HG03135 (cell line): ENCODE measurements at regions not wholly inside any gene's neighbourhood (a gene's known extent, or its start where the extent isn't known, plus 50 kb on each side); places are given as distances from the start of the nearest gene placed in this dataset.
"Not testable (repeated sequence)": the region's sequence is repeated elsewhere in the genome, so short reads cannot be mapped to it uniquely, and the experiment has no call there.

Source experiments
- ATAC-seq: cut with Tn5 transposase; IDR thresholded peaks from one replicate; pipeline ENCODE4 v1.9.1; 2021; ENCODE audit warnings: mild to moderate bottlenecking, moderate library complexity; ENCODE audit not compliant: unreplicated experiment

DNA sequence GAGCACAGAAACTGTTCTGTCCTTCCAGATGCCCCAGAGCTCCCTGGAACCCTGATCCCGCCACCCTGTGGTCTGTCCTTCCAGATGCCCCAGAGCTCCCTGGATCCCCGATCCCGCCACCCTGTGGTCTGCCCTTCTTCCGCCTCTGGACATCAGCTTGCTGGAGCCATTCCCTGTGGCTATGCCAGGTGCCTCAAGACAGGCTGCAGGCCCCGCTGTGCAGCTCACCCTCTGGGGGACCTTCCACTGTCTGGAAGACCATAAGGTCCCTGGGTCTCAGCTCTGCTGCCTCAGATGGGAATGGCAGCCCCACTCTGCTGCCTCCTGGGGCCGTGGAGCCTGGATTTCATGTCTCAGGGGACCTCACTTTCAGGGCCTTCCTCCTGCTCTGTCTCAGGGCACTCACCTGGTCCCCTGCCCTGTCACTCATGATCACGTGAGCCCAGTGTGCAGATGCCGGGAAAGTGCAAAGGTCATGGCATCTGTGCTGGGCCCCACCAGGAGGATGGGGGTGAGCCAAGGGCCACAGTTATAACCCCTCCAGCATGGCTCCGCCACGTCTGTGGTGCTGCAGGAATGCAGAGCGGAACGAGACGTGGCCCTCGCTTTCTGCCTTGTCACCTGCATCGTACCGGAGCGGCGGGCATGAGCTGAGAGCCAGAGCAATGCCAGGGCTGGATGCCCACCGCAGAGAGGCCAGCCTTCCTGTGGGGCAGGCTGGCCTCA is 1520.7 kb downstream of the BRD1 start:
- no peak for ATAC-seq

DNA sequence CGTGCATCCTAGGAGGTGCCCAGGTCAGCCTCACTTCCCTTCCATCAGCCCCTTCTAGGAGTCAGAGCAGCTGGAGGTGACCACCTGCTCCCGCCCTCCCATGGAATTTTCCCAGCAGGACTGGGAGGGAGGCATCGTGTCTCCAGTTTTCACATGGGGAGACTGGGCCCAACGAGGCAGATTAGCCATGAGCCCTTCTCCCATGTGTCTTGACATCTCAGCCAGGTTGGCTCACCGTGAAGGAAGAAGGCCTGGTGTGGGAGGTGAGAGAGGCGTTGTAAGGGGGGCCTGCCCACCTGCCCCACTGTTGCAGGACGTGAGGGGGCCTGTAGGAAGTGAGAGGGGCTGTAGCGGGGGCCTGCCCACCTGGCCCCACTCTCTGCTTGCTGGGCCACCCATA is 1521.4 kb downstream of the BRD1 start:
- no peak for ATAC-seq

DNA sequence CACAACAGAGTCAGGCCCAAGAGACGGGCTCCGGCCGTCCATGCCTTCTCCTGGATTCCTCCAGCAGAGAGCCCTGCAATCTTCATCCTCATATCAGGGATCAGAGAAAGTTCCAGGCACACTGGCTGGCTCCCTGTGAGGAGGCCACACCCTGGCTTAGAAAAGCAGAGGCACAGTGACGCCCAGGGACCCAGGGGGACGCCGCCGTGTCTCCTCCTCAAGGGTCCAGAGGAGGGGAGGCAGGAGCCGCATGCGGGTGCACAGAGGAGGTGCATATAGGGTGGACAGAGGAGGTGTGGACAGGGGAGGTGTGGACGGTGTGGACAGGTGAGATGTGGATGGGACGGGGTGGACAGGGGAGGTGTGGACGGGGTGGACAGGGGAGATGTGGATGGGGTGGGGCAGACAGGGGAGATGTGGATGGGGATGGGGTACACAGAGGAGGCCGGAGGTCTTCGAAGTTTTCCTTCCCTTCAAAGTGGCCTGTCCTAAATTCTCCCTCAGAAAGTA is 1521.9 kb downstream of the BRD1 start:
- ATAC-seq = no peak

DNA sequence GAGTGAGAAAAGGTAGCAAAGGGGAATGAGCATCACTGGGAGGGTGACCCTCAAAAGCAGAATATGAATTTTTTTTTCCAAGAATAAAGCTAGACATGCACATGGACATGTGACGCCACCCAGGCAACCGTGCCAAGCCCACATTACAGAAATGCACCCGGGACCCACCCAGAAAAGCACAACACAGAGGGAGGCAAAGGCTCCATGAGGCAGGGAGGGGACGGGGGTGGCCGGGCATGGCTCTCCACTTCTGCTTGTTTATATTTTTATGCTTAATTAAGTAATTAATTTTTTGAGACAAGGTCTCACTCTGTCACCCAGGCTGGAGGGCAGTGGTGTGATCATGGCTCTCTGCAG is 1524.3 kb downstream of the BRD1 start:
- ATAC-seq = no peak

DNA sequence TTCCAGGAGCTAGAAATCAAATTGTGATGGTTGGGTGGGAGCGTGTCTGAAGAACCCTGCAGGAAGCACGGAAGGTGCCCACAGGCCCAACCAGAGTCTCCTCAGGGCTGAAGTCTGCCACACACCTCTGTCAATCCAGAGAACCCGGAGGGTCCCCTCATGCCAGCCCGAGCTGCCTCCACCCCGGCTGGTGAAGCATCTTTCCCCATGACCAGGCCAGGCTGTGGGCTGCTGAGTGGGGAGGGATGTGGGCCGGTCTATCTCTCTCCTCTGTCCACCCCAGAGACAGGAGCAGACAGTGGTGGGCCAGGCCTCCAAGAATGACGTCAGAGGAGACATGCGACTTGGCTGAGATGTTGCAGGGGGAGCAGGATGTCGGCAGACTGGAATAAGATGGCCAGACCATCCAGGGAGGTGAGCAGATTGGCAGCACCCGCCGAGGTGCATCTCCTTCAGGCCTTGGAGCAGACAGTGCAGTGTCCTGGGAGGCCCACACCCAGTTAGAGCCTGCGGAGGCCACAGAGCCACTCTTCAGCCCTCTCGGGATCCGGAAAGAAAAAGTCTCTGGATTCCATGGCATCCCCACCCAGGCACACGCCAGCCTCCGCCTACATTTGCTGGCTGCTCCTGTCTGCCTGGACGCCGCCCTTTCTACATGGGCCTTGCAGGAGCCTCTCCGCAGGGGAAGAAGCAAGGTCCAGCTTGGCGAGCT is 1524.9 kb downstream of the BRD1 start:
- ATAC-seq = no peak

DNA sequence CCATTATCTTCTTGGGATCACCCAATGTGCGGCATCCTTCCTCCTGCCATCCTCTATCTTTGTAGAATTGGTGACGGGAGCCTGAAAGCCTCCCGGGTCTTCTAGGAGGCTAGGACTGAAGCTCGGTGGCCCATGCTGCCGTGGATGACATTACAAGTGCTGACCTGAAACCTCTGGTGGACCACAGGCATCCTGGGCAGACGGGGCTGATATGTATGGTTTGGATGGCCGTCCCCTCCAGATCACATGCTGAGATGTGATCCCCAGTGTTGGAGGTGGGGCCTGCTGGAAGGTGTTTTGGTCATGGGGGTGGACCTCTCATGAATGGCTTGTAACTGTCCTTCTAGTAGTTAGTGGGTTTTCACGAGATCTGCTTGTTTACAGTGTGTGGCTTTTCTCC is 1525.8 kb downstream of the BRD1 start:
- ATAC-seq = no peak

DNA sequence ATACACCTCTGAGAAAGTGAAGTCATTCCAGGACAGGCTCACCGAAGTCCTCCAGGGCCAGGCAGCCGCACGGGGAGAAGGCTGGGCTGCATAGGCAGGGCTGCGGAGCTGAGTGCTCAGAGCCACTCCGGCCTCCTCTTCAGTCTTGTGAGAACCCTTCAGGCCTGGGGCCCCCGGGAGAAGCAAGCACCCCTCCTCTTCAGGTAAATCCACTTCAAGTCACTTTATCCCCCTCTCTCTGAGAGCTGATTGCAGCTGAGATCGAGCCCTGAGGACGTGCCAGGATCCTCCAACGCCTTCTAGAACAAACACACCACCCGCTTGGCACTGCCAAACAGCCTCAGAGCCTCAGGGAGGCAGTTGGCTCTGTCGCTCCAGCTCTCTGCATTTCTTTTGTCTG is 1526.3 kb downstream of the BRD1 start:
- no peak for ATAC-seq

DNA sequence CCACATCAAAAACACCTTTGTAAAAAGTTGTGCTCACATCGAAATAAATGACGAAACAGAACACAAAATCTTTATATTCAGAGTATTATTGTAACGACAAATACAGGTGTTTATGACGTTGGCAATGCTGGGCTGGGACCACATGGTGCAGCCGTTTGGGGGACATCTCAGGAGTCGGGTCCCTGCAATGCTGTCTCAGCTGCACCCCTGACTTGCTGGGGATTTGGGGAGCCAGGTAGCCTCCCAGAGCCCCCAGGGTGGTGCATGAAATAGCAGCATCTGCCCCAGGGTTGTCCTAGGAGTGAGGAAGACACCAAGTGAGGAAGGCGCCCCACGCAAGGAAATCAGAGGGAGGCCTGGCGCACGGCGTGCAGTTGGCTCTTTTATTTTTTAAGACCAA is 1526.8 kb downstream of the BRD1 start:
- no peak for ATAC-seq

DNA sequence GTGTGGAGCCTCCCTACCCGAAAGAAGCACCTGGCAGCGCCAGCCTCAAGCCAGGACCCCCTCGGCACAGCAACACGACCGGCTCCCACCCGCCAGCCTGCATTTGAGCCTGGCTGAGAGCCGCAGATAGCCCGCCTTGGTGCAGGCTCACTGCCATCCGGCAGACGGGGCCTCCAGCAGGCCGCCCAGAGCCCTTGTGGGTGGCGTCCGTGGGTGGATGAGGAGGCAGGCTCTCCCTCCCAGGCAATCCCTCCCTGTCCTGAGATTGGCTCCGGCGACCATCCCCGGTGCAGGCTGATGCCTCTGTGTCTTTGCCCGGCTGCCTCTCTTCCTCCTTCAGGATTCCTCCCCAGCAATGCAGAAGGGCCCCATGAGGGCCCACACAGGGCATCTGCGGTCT is 1527.9 kb downstream of the BRD1 start:
- no peak for ATAC-seq

DNA sequence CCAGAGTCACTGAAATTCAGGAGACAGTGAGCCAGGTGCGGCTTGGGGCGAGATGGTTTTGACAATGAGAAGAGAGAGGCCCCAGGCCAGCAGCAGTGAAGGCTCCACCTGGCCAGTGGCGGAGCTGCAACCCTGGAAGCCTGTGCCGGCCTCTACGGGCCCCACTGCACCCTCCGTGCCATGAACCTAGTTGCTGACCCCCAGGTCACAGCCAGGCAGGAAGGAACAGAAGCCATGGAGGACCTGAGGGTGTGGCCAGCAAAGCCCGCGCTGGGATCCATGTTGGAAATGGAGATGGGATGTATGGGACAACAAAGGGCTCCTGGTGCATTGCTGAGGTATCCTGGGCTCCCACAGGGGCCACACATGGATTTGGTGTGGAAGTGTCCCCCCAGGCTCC is 1528.5 kb downstream of the BRD1 start:
- no peak for ATAC-seq

DNA sequence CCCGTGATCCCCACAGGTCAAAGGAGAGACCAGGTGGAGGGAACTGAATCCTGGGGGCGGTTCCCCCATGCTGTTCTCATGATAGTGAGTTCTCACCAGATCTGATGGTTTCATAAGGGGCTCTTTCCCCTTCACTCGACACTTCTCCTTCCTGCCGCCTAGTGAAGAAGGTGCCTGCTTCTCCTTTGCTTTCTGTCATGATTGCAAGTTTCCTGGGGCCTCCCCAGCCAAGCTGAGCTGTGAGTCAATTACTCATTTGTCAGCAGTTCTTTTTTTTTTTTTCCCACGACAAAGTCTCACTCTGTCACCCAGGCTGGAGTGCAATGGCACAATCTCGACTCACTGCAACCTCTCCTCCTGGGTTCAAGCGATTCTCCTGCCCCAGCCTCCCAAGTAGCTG is 1530.4 kb downstream of the BRD1 start:
- no peak for ATAC-seq

DNA sequence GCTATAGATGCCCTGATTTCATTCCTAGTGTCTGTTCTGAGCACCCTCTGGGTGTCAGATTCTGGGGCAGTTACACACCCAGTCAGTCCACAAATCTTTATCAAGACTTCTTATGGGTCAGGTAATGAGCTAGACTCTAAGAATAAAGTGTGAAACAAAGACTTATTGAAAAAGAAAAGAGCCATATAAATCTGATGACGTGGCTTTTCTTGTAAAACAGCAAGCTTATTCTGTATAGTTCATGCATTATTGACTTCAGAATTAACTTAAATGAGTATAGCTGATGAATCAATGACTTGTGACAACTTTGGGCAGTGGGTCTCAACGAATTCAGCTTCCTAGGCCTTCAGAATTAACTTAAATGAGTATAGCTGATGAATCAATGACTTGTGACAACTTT is 1527.5 kb downstream of the TBC1D22A start:
- not testable (repeated sequence) for ATAC-seq

DNA sequence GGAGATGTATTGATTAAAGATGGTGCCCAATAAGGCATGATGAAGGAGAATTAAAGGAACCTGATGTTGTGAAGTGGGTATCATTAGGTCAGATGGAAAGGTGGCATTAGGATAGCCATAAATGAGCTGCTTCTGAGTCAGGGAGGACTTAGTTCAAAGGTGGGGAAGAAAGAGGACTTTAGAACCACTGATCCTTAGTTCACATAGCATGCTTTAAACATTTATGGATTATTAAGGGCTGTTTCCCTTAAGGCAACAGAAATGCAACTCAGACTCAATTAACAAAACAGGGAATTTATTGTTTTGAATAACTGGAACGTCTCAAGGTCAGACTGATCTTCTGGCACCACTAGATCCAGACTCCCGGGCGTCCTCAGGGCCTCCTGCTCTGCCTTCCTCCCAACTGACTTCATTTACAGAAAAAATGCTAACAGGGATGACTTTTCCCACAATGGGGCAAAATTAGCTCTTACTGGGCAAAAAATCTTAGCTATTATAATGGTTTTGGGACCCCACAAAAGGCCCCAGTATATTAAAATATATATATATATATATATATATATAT is 1526.0 kb downstream of the TBC1D22A start:
- ATAC-seq = no peak

DNA sequence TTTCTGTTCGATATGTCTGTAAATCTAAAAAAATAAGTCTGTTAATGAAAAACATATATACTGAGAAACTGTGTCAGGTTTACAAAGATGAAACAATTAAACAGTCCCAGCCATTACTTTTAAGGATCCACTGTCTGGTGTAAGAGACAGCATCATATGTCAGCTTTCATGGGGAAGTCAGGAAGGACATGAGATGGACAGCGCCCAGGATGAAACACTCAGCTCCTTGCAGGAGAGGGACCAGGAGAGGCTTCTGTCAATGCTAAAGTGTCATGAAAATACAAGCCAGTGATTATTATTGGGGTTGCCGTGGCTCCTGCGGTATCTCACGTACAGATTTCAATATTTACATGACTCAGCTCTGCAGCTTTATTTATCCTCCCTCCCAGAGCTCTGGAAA is 1524.6 kb downstream of the TBC1D22A start:
- no peak for ATAC-seq

DNA sequence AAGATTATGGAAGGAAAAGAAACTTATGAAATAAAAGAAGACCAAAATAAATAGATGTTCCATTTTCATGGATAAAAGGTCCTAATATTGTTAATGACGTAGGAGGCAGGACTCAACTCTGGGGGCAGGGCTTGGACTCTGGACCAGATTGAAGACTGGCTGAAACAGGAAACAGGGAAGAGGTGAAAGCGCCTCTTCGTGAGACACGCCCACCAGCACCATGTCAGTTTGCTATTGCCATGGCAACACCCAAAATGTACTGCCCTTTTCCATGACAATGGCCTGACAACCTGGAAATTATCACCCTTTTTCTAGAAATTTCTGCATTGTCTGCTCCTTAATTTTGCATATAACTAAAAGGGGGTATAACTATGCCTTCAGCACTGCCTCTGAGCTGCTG is 1522.2 kb downstream of the TBC1D22A start:
- no peak for ATAC-seq

DNA sequence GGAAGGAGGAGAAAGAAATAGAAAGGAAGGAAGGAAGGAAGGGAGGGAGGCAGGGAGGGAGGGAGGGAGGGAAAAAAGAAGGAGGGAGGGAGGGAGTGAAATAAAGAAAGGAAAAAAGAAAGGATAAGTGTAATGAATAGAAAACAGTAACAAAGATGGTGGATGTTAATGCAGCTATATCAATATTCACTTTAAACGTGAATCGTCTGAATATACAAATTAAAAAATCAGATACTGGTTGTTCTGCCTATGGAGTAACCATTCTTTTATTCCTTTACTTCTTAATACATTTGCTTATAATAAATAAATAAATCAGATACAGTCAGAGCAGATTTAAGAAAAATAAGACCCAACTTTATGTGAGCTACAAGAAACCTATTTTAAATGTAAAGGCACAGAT is 1520.4 kb downstream of the TBC1D22A start:
- ATAC-seq = no peak

DNA sequence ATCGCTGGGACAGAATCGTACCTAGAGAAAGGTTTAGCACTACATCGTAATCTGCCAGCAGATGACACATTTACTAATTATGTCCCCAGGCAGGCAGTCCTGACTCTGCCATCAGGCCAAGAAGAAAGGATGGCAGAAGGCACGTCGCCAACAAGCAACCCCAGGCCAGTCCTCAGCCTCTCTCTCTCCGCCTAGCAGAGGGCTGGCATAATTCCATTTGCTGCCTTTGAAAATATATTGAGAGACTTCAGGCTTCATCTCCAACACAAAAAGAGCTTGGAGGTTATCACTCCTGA is 1517.0 kb downstream of the TBC1D22A start:
- no peak for ATAC-seq

DNA sequence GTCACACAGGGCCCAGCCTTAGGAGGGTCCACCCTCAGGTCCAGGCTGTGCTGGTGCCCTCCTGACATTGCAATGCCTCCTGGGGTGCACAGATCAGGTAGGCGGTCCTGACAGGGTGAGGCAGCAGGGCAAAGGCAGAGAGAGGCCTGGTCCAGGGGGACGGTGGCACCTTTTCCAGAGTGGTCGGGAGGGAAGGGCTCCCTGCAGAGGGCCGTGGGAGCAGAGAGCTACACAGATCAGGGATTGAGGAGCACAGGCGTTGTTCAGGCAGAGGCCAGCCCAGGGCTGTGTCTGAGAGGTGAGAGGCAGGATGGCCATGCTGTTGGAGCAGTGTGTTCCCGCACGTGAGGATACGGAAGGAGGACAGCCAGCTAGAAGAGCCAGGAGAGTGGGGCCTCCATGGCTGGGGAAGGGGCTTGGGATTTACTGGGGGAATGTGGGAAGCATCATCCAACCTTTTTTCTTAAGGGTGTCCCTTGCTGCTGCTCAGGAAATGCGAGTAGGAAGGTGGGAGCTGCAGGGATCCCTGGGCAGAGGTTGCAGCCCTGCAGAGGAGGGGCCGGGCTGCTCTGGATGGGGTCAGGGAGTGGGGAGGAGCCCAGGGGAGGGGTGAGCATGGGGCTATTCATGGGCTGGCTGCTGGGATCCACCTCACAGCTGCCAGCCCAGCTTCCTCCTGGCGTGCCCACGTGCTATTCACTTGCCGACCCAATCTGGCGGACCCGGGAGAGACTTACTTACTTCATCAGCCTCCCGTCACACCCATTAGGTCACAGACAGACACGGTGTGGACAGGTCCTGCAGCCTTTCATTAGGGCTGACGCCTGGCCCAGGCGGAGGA is 1516.4 kb downstream of the TBC1D22A start:
- no peak for ATAC-seq

DNA sequence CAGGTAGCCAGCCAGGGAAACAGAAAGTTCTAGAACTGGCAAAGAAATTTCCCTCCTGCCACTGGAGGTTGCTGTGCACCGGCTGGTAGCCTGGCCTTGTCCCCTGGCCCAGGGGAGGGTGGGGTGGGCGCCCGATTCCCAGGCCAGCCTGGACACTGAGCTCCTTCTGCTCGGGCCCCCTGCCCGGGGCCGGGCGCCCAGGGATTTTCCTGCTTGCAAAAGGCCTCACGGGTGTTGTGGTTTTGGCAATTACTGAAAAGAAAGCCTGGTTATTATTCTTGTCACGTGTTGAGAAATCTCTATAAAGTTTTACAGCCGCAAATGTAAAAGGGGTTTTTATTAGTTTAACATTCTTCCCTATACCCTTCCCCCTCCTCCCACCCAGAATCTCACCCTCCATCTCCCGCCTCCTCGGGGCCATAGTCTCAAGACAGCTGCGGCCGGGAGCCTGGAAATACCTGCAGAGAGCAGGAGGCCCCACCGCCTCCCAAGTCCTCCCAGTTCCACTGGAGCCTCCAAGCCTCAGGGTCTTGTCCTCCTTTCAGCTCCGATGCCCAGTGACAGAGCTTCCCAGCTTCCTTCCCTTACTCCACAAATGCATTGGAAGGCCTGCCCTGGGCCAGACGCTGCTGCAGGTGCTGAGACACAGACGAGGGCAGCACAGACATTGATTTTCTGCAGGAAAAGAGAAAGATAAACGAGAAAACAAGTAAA is 1515.6 kb downstream of the TBC1D22A start:
- no peak for ATAC-seq

DNA sequence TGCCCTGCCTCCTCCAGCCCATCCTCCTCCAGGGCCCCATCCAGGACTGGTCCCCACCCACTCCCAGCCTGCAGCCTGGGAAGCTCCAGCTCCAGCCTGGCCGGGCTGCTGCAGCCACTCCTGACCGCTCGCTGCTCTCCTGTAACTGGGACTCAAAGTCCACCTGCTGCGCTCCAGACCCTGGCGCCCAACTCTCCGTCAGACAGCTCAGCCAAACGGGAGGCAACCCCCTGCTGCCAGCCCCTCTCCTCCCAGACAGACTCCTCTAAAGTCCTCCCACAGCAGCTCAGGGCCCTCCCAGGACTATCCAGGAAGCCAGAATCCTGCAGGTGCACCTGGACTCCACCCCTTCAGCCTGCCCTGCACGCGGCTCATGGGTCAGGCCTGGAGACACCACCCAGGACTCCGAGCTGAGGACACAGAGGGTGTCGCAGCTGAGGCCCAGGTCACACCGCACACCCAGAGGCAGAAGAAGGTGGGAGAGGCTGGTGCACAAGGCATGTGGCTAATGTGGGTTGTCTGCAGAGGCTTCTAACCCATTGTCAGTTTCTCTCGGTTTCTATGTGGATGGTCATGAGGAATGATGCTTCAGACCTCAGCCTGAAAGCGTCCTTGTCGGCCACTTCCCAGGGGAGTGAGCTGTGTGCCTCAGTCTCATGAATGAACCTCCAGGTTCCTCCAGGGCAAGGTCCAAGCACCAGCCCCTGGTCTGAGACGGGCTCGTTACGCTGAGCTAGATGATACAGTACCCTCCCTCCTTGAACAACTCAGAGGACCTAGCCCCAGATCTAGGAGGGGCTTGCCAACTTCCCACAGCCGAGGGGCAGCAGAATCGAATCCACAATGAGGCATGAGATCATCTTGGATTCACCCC is 1514.8 kb downstream of the TBC1D22A start:
- ATAC-seq = no peak
